ENCODE measurements at regions not wholly inside any gene's neighbourhood (a gene's known extent, or its start where the extent isn't known, plus 50 kb on each side); places are given as distances from the start of the nearest gene placed in this dataset.

DNA sequence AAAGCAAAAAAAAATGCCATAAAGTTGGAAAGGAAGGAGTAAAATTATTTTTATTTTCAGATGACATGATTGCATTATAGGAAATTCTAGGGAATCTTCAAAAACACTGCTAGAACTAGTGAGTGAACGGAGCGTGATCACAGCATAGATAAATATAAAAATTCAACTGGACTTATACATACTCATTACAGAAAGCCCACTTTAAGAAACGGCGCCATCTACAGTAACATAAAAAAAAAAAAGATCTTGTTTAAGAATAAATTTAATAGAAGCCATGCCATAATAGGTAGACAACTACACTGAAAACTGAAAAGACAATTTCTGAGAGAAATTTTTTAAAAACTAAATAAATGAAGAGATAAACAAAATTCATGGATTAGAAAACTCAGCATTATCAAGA lies 623.1 kb upstream of the MGMT start:
- no peaks in the 10 kb centered on the region for H3K27me3 ChIP-seq (replicated peaks; ENCODE audit: control insufficient read depth, insufficient read depth, low read length)
- no peak overlapping the region for H3K4me3 ChIP-seq (replicated peaks; ENCODE audit: low read depth, low read length)
- TF ChIP-seq, protein P1, sequence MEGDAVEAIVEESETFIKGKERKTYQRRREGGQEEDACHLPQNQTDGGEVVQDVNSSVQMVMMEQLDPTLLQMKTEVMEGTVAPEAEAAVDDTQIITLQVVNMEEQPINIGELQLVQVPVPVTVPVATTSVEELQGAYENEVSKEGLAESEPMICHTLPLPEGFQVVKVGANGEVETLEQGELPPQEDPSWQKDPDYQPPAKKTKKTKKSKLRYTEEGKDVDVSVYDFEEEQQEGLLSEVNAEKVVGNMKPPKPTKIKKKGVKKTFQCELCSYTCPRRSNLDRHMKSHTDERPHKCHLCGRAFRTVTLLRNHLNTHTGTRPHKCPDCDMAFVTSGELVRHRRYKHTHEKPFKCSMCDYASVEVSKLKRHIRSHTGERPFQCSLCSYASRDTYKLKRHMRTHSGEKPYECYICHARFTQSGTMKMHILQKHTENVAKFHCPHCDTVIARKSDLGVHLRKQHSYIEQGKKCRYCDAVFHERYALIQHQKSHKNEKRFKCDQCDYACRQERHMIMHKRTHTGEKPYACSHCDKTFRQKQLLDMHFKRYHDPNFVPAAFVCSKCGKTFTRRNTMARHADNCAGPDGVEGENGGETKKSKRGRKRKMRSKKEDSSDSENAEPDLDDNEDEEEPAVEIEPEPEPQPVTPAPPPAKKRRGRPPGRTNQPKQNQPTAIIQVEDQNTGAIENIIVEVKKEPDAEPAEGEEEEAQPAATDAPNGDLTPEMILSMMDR (IDR thresholded peaks at IDR 0.05; ENCODE audit: insufficient read depth, low read length, poor library complexity, severe bottlenecking) = no peak
- no peak for DNase-seq (ENCODE audit: extremely low read depth, insufficient read length)
- no peaks in the 10 kb centered on the region for H3K36me3 ChIP-seq (ENCODE audit: control insufficient read depth, insufficient read depth, low read length)

DNA sequence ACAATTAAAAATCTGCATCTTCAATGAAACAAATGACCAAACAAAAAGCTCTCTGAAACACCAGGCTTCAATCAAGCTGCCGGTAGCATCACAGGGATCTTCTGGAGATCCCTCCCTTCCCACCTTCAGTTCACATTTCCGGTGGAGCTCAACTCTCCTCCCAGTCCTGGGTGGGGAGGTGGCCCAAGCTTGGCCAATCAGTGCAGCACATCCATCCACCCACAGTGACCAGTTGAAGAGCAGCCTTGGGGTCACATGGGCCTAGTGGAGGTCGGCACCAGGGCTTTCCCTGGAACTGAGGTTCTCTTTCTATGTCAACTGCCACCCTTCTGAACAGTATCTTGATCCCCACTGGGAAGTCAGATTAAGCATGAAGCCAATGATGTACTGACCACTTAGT lies 620.1 kb upstream of the MGMT start:
- TF ChIP-seq, protein P1 (IDR thresholded peaks at IDR 0.05; ENCODE audit: insufficient read depth, low read length, poor library complexity, severe bottlenecking) = no peak
- Histone ChIP-seq H3K27me3 (replicated peaks; ENCODE audit: control insufficient read depth, insufficient read depth, low read length) (no peaks in the 10 kb centered on the region), H3K4me3 (replicated peaks; ENCODE audit: low read depth, low read length) (no peak overlapping the region), H3K36me3 (ENCODE audit: control insufficient read depth, insufficient read depth, low read length) (no peaks in the 10 kb centered on the region)
- DNase-seq (ENCODE audit: extremely low read depth, insufficient read length) = no peak

DNA sequence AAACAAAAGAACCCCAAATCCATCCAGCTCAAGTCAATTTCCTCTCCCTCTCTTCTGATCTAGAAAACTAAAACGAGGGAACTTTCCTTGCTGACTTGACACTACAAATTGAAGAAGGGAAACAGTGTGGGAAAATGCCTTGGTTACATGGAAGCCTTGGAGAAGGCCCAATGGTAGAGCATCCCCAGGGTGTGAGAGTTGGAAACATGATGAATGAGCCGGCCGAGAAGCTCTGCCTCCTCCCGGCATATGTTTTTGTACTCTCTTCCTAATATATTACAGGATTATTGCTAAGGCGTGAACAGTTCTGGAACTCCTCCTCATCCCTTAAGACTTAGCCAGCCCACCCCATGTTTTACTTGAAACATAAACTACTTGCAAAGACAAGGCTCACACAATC lies 618.2 kb upstream of the MGMT start:
- Histone ChIP-seq H3K4me3 (replicated peaks; ENCODE audit: low read depth, low read length) (no peak overlapping the region), H3K36me3 (ENCODE audit: control insufficient read depth, insufficient read depth, low read length) (no peaks in the 10 kb centered on the region), H3K27me3 (replicated peaks; ENCODE audit: control insufficient read depth, insufficient read depth, low read length) (no peaks in the 10 kb centered on the region)
- TF ChIP-seq, protein P1 (IDR thresholded peaks at IDR 0.05; ENCODE audit: insufficient read depth, low read length, poor library complexity, severe bottlenecking) = no peak
- DNase-seq (ENCODE audit: extremely low read depth, insufficient read length) = no peak

DNA sequence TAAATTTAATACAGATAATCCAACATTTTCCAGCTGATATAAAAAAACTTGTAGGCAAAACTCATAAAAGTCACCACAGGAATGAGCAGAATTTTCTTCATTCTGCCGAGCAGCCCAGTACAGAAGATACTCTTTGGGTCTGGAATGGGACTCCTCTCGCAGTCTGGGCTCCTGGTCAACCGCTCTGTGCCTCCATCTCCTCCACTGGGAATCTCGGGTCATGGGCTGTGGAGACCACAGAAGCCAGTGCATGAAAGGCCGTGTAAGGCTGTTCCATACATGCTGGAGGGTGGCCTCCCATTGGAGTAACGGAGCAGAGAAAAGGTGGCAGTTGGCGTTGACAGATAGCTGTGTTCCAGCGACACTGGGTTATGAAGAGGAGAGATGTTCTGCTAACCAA lies 616.4 kb upstream of the MGMT start:
- TF ChIP-seq, protein P1 (IDR thresholded peaks at IDR 0.05; ENCODE audit: insufficient read depth, low read length, poor library complexity, severe bottlenecking) = no peak
- Histone ChIP-seq H3K36me3 (ENCODE audit: control insufficient read depth, insufficient read depth, low read length) (no peaks in the 10 kb centered on the region), H3K27me3 (replicated peaks; ENCODE audit: control insufficient read depth, insufficient read depth, low read length) (no peaks in the 10 kb centered on the region), H3K4me3 (replicated peaks; ENCODE audit: low read depth, low read length) (no peak overlapping the region)
- DNase-seq (ENCODE audit: extremely low read depth, insufficient read length) = no peak

DNA sequence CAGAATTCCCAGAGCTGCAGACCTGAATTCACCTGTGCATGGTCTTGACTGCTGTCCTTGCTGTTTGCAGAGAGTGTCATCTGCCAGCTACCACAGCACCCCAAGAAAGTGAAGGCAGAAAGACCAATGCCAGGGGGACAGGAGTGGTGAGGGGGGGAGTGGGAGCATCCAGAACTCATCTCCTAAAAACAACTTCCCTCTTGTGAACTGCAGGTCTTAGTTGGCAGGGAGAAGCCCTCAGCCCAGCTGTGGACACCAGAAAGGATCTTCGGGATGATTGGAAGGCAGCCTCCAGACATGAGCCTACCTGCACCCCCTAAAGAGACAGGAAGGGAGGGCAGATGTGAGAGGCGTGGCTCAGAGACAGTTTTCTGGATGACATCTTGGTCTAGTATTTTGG lies 615.8 kb upstream of the MGMT start:
- H3K36me3 ChIP-seq (ENCODE audit: control insufficient read depth, insufficient read depth, low read length) = no peaks in the 10 kb centered on the region
- no peak for DNase-seq (ENCODE audit: extremely low read depth, insufficient read length)
- TF ChIP-seq, protein P1 (IDR thresholded peaks at IDR 0.05; ENCODE audit: insufficient read depth, low read length, poor library complexity, severe bottlenecking) = no peak
- no peak overlapping the region for H3K4me3 ChIP-seq (replicated peaks; ENCODE audit: low read depth, low read length)
- H3K27me3 ChIP-seq (replicated peaks; ENCODE audit: control insufficient read depth, insufficient read depth, low read length) = no peaks in the 10 kb centered on the region; the same call in 1 of the 2 replicates

DNA sequence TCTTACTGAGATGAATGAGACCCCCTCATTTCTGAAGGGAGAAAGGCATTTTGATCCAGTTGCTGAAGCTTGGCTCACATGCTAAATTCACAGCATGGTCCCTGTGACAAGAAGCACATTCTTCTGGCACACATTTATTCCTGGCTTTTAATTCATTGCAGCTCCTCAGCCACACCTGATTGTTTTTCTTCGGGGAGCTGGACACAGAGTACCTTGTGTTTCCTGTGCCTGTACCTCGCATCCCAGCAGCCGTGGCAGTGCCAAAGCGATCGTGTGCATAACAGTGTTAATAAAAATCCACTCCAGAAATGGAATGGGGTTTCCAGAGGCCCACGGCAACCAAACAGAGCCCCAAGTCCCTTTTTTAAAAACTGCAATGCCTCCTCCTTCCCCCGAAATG lies 615.3 kb upstream of the MGMT start:
- Histone ChIP-seq H3K27me3 (replicated peaks; ENCODE audit: control insufficient read depth, insufficient read depth, low read length) (no peaks in the 10 kb centered on the region; the same call in 1 of the 2 replicates), H3K4me3 (replicated peaks; ENCODE audit: low read depth, low read length) (no peak overlapping the region), H3K36me3 (ENCODE audit: control insufficient read depth, insufficient read depth, low read length) (no peaks in the 10 kb centered on the region)
- TF ChIP-seq, protein P1 (IDR thresholded peaks at IDR 0.05; ENCODE audit: insufficient read depth, low read length, poor library complexity, severe bottlenecking) = no peak
- no peak for DNase-seq (ENCODE audit: extremely low read depth, insufficient read length)

Measured in GM06990 (cell line).